ENCODE measurements at regions not wholly inside any gene's neighbourhood (a gene's known extent, or its start where the extent isn't known, plus 50 kb on each side); places are given as distances from the start of the nearest gene placed in this dataset.

DNA sequence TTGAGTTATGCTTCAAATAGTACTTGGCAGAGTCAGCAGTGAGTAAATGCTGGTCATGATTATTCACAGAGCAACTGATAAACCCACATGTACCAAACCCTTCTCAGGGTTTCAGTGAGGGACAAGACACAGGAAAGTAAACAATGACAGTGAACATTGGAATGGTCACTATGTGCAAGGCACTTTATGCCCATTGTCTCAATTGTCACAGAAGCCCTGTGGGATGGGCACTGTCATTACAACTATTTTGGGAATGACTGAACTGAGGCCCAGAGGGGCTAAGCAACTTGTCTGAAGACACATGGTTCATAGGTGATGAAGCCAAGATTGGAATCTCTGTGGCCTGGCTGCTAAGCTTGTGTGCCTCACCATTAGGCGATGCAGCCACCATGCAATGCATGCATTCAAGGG lies 238.5 kb downstream of the RBM19 start:
- DNase-seq (ENCODE audit: low read depth): no peak
- TF ChIP-seq, protein P1, sequence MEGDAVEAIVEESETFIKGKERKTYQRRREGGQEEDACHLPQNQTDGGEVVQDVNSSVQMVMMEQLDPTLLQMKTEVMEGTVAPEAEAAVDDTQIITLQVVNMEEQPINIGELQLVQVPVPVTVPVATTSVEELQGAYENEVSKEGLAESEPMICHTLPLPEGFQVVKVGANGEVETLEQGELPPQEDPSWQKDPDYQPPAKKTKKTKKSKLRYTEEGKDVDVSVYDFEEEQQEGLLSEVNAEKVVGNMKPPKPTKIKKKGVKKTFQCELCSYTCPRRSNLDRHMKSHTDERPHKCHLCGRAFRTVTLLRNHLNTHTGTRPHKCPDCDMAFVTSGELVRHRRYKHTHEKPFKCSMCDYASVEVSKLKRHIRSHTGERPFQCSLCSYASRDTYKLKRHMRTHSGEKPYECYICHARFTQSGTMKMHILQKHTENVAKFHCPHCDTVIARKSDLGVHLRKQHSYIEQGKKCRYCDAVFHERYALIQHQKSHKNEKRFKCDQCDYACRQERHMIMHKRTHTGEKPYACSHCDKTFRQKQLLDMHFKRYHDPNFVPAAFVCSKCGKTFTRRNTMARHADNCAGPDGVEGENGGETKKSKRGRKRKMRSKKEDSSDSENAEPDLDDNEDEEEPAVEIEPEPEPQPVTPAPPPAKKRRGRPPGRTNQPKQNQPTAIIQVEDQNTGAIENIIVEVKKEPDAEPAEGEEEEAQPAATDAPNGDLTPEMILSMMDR (IDR thresholded peaks at IDR 0.05; ENCODE audit: insufficient read depth, low read depth, low read length, missing control alignments): no peak
- no peak overlapping the region for H3K4me3 ChIP-seq (ENCODE audit: low read depth, low read length)

DNA sequence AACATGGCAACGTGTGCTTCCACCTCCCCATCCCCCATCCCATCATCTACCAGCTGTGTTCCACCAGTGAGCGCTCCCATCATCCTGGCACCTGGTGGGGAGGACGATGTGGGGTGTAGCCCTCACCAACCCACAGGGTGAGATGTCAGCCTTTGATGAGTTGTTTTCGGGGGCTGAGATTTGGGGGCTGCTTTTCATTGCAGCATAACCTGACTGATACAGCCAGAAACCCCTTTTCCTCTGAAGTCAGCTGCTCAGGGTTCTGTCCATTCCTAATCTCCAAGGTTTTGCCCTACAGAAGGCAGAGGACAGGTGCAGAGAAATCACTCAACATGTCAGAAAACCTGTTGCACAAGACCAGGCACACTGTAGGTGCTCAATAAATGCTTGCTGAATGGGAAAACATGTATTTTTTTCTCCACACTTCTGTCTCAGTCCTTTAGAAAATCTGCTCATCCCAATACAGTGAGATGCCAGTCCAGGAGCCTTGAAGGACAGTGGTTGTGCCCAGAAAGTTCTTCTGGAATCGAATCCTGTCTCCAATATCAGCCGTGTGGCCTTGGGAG lies 239.8 kb downstream of the RBM19 start:
- no peak overlapping the region for H3K4me3 ChIP-seq (ENCODE audit: low read depth, low read length)
- no peak for DNase-seq (ENCODE audit: low read depth)
- TF ChIP-seq, protein P1 (IDR thresholded peaks at IDR 0.05; ENCODE audit: insufficient read depth, low read depth, low read length, missing control alignments): no peak

DNA sequence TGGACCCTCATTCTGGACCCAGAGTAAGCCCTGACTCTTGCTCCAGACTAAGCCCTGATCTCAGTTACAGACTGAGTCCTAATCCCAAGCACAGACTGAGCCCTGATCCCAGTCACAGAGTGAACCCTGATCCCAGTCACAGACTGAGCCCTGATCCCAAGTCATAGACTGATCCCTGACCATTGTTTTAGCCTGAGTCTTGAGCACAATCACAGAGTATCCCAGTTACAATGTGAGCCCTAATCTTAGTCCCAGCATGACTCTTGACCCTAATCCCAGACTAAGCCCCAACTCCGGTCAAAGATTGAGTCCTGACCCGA lies 240.6 kb downstream of the RBM19 start:
- no peak for DNase-seq (ENCODE audit: low read depth)
- no peak overlapping the region for H3K4me3 ChIP-seq (ENCODE audit: low read depth, low read length)
- TF ChIP-seq, protein P1 (IDR thresholded peaks at IDR 0.05; ENCODE audit: insufficient read depth, low read depth, low read length, missing control alignments): no peak

DNA sequence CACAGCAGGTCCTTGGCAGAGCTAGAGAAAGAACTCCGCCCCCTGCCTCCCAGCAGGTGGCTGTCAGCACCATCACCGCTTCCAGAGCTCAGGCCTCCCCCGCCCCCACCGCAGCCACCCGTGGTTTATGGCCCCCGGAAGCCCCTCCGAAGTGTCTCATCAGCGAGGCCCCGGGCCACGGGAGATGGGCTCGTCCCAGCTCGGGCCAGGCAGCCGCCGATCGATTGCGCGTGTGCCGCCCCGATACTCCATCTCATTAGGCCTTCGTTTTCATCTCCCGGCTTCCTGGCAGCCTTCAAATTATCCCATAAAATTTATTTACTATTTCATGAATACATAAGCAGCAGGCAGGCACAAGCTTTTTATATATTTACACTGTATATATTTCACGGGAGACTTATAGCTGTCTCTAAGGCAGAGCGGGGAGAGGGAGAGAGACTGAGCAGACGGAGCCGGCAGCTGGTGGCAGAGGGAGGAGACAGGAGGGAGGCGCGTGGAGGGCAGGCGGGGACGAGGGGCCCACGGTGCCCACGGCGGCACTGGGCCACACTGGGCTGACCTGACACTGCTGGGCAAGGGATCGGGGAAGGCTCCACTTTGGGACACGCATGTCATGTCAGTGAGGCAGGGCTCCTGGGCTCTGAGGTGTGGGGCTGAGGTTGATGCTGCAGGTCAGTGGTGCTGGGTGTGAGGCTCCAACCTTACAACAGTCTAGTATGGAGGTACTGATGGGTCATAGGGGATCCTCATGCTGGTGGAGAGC lies 241.2 kb downstream of the RBM19 start:
- H3K4me3 ChIP-seq (ENCODE audit: low read depth, low read length): no peak overlapping the region
- TF ChIP-seq, protein P1 (IDR thresholded peaks at IDR 0.05; ENCODE audit: insufficient read depth, low read depth, low read length, missing control alignments): no peak
- no peak for DNase-seq (ENCODE audit: low read depth)

DNA sequence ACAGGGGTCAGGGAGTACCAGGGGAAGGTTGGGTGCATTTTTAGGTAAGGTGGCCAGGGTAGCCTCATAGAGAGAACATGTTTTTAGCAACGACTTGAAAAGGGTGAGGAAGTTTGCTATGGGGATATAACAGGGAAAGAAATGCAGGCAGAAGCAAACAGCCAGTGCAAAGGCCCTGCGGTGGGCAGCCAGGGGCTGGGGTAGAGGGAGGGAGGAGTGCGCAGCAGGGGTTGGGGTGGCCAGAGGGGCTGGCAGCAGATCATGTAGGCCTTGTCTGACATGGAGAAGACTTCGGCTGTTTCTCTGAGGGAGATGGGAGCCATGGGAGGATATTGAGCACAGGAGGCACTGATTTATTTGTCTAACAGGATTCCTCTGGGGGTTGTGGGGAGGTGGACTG lies 242.5 kb downstream of the RBM19 start:
- TF ChIP-seq, protein P1 (IDR thresholded peaks at IDR 0.05; ENCODE audit: insufficient read depth, low read depth, low read length, missing control alignments): no peak
- DNase-seq (ENCODE audit: low read depth): no peak
- no peak overlapping the region for H3K4me3 ChIP-seq (ENCODE audit: low read depth, low read length)

DNA sequence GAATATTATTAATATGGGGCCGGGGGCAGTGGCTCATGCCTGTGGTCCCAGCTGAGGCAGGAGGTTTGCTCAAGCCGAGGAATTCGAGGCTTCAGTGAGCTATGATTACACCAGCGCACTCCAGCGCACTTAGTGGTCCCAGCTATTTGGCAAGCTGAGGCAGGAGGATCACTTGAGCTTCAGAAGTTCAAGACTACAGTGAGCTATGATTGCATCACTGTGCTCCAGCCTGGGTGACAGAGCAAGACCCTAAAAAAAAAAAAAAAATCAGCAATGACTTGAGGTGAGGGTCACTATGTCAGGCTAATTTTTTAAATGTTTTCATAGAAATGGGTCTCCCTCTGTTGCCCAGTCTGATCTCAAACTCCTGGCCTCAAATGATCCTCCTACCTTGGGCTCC lies 243.4 kb downstream of the RBM19 start:
- DNase-seq (ENCODE audit: low read depth): no peak
- H3K4me3 ChIP-seq (ENCODE audit: low read depth, low read length): no peak overlapping the region
- TF ChIP-seq, protein P1 (IDR thresholded peaks at IDR 0.05; ENCODE audit: insufficient read depth, low read depth, low read length, missing control alignments): no peak

DNA sequence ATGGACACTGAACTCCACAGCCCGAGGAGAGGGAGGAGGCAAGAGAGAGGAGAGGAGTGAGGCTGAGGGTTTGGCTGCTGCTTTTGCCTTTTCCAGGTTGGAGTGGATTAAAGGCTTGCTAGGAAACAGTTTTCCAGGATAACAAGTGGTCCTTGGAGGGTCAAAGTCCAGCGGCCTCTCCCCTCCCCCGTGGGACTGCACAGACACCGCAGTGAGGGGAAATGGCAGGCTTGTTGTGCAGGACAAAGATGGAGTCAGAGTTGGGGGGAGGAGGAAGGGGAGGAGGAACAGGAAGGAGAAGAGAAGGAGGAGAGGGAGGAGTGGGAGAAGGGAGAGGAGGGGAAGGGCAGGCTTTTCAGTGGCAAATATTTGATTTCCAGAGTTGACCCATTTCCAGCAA lies 245.5 kb downstream of the RBM19 start:
- DNase-seq (ENCODE audit: low read depth): no peak
- TF ChIP-seq, protein P1 (IDR thresholded peaks at IDR 0.05; ENCODE audit: insufficient read depth, low read depth, low read length, missing control alignments): no peak
- H3K4me3 ChIP-seq (ENCODE audit: low read depth, low read length): no peak overlapping the region

All from GM12865 (cell line).